Spleen (tissue), 11 donors: ENCODE measurements at regions not wholly inside any gene's neighbourhood (a gene's known extent, or its start where the extent isn't known, plus 50 kb on each side); places are given as distances from the start of the nearest gene placed in this dataset.

Source experiments
- DNase-seq: peaks from one replicate; pipeline ENCODE4 v3.0.0-alpha.2; 2020
- H3K27ac ChIP-seq, 8 donors: fragments of 200-600 bp; sonication (generic) in 7 of 8; 1 replicate in 4 of 8; 2 replicates in 4 of 8; pipeline versions ENCODE4 v1.5.0 to v1.8.0; 2016 to 2021; ENCODE audit warnings: inconsistent platforms in 4 of 8, mild to moderate bottlenecking in 4 of 8, moderate library complexity in 1 of 8
- H3K27me3 ChIP-seq, 7 donors: fragments of 200-600 bp; sonication (generic) in 6 of 7; replicated peaks in 1 of 7; 1 replicate in 4 of 7; 2 replicates in 3 of 7; pipeline versions ENCODE4 v1.5.0 to v1.8.0; 2016 to 2021; ENCODE audit warnings: inconsistent platforms in 3 of 7, mild to moderate bottlenecking in 1 of 7
- H3K36me3 ChIP-seq, 6 donors: fragments of 200-600 bp; sonication (generic) in 5 of 6; 1 replicate in 4 of 6; 2 replicates in 2 of 6; pipeline versions ENCODE4 v1.5.0 to v1.8.0; 2016 to 2021; ENCODE audit warnings: inconsistent platforms in 2 of 6
- H3K4me1 ChIP-seq, 6 donors: fragments of 200-600 bp; sonication (generic) in 5 of 6; 1 replicate in 3 of 6; 2 replicates in 3 of 6; pipeline versions ENCODE4 v1.5.0 to v1.8.0; 2016 to 2021; ENCODE audit warnings: inconsistent platforms in 3 of 6
- H3K4me3 ChIP-seq, 8 donors: fragments of 200-600 bp; sonication (generic) in 7 of 8; 1 replicate in 4 of 8; 2 replicates in 4 of 8; pipeline versions ENCODE4 v1.5.0 to v1.8.0; 2016 to 2021; ENCODE audit warnings: inconsistent platforms in 4 of 8, mild to moderate bottlenecking in 4 of 8, moderate library complexity in 2 of 8
- H3K9me3 ChIP-seq, 8 donors: fragments of 200-600 bp; sonication (generic) in 7 of 8; 1 replicate in 4 of 8; 2 replicates in 4 of 8; pipeline versions ENCODE4 v1.5.0 to v1.8.0; 2016 to 2021; ENCODE audit warnings: inconsistent platforms in 4 of 8
- CTCF ChIP-seq, 11 experiments: fragments of 200-600 bp in 7 of 11; fragments of 450-650 bp in 4 of 11; sonication (generic) in 4 of 11; IDR thresholded peaks in 8 of 11; conservative IDR thresholded peaks in 3 of 11; 1 replicate in 7 of 11; 2 replicates in 4 of 11; pipeline versions ENCODE4 v1.4.0 to v1.8.0; 2016 to 2021; ENCODE audit warnings: antibody characterized with exemption in 11 of 11, inconsistent platforms in 4 of 11, mild to moderate bottlenecking in 1 of 11
- POLR2A ChIP-seq, 3 donors: fragments of 450-650 bp; IDR thresholded peaks; one replicate each; pipeline ENCODE4 v1.5.1; 2017; ENCODE audit warnings: antibody characterized with exemption in 3 of 3, mild to moderate bottlenecking in 1 of 3
- POLR2AphosphoS5 ChIP-seq, 3 donors: sonication (generic); formaldehyde crosslinking; IDR thresholded peaks; one replicate each; pipeline ENCODE4 v1.5.1; 2017; ENCODE audit warnings: antibody characterized with exemption in 3 of 3
- WGBS, 5 donors: extraction: QIAGEN DNeasy Blood & Tissue Kit in 3 of 5; methylation state at CpG; one replicate each; pipeline versions ENCODE4 v1.1.5 to v1.1.7; 2013 to 2018; 5-methylcytosine and 5-hydroxymethylcytosine counted together
- intact Hi-C: fragments of 100-400 bp; cut with DNase I; formaldehyde crosslinking; loops from one replicate; pipeline ENCODE4 v1.15.0; 2023; ENCODE audit warnings: low total_unique reads
- donor health status: healthy with polysubstance abuse.
- donor health status: DM: no; HTN: no; CAD: no; lungs with moderate emphysema.
- donor health status: DM: no; HTN: no; CAD: no.
- donor health status: Bipolar disorder and iron deficiency.
- donor health status: healthy.
- donor health status: DM: no; HTN: no; CAD: no.
- donor health status: DM: yes; HTN: yes; CAD: no.

GRCh38 chr22:27407369-27407985, 394.1 kb downstream of the MN1 start:
- no peaks in the 10 kb centered on the region for H3K36me3 ChIP-seq
- H3K27ac ChIP-seq = no peak overlapping the region
- 58 to 79% (median 69%) methylated on average over 14 of the region's 14 CpGs for WGBS, 5 donors
- no peaks in the 10 kb centered on the region for H3K4me1 ChIP-seq
- DNase-seq = no peak
- intact Hi-C loops = loop anchor here (10.0 kb wide), 1 partner anchor 397 kb away; the partner anchor contains the start of gene MN1
- H3K9me3 ChIP-seq = peaks cover 0 to 8% (median 0%) of the 10 kb centered on the region in 8 donors
- no peak for TF ChIP-seq POLR2A (IDR thresholded peaks at IDR 0.05)
- TF ChIP-seq CTCF (IDR thresholded peaks at IDR 0.05 in 8 of 11, conservative IDR thresholded peaks at IDR 0.05 in 3 of 11) = no peak
- TF ChIP-seq POLR2AphosphoS5 (IDR thresholded peaks at IDR 0.05) = no peak
- H3K4me3 ChIP-seq = no peak overlapping the region
- peaks cover 0 to 61% (median 9%) of the 10 kb centered on the region in 7 donors for H3K27me3 ChIP-seq

GRCh38 chr22:27408068-27408467, 393.5 kb downstream of the MN1 start:
- TF ChIP-seq POLR2AphosphoS5 (IDR thresholded peaks at IDR 0.05) (no peak), POLR2A (IDR thresholded peaks at IDR 0.05) (no peak), CTCF (IDR thresholded peaks at IDR 0.05 in 8 of 11, conservative IDR thresholded peaks at IDR 0.05 in 3 of 11) (no peak)
- 38 to 59% (median 47%) methylated on average over 2 of the region's 2 CpGs for WGBS, 5 donors
- Histone ChIP-seq H3K9me3 (peaks cover 0 to 2% (median 0%) of the 10 kb centered on the region in 8 donors), H3K4me1 (no peaks in the 10 kb centered on the region), H3K27ac (no peak overlapping the region), H3K27me3 (peaks cover 0 to 67% (median 9%) of the 10 kb centered on the region in 7 donors), H3K4me3 (no peak overlapping the region), H3K36me3 (no peaks in the 10 kb centered on the region)
- DNase-seq = no peak
- intact Hi-C loops = loop anchor here (10.0 kb wide), 1 partner anchor 397 kb away; the partner anchor contains the start of gene MN1

- H3K27ac ChIP-seq = no peak overlapping the region
- no peaks in the 10 kb centered on the region for H3K9me3 ChIP-seq
- H3K36me3 ChIP-seq = no peaks in the 10 kb centered on the region
- 58 to 80% (median 70%) methylated on average over 11 of the region's 11 CpGs for WGBS, 5 donors
- TF ChIP-seq CTCF (IDR thresholded peaks at IDR 0.05 in 8 of 11, conservative IDR thresholded peaks at IDR 0.05 in 3 of 11) (no peak), POLR2A (IDR thresholded peaks at IDR 0.05) (no peak), POLR2AphosphoS5 (IDR thresholded peaks at IDR 0.05) (no peak)
- no peak for DNase-seq
- H3K27me3 ChIP-seq = peaks cover 0 to 77% (median 9%) of the 10 kb centered on the region in 7 donors
- H3K4me3 ChIP-seq = no peak overlapping the region
- intact Hi-C loops = loop anchor here (10.0 kb wide), 1 partner anchor 396 kb away; the partner anchor contains the start of gene MN1
- H3K4me1 ChIP-seq = no peaks in the 10 kb centered on the region
These were observed 392.3 kb downstream of the MN1 start for GRCh38 chr22:27409299-27409698.

- no peak overlapping the region for H3K4me3 ChIP-seq
- H3K27ac ChIP-seq = no peak overlapping the region
- no peaks in the 10 kb centered on the region for H3K36me3 ChIP-seq
- H3K27me3 ChIP-seq = peaks cover 0 to 91% (median 5%) of the 10 kb centered on the region in 7 donors
- 87 to 91% (median 90%) methylated on average over 6 to 7 of the region's 7 CpGs for WGBS, 5 donors
- H3K4me1 ChIP-seq = no peaks in the 10 kb centered on the region
- H3K9me3 ChIP-seq = no peaks in the 10 kb centered on the region
- TF ChIP-seq CTCF (IDR thresholded peaks at IDR 0.05 in 8 of 11, conservative IDR thresholded peaks at IDR 0.05 in 3 of 11) (no peak), POLR2A (IDR thresholded peaks at IDR 0.05) (no peak), POLR2AphosphoS5 (IDR thresholded peaks at IDR 0.05) (no peak)
- intact Hi-C loops = no loop called here
- peak; percentile 44 for DNase-seq
These were observed 388.6 kb downstream of the MN1 start for GRCh38 chr22:27412866-27413445.
